Neural cell (in vitro differentiated cells): ENCODE measurements at regions not wholly inside any gene's neighbourhood (a gene's known extent, or its start where the extent isn't known, plus 50 kb on each side); places are given as distances from the start of the nearest gene placed in this dataset.

Experiments used
- H2AFZ ChIP-seq: fragments of 200-600, 300-800 bp; sonication (generic), shearing (Covaris generic); 2 replicates; pipeline ENCODE4 v1.6.0; 2014; ENCODE audit warnings: low read depth, mild to moderate bottlenecking, antibody characterized with exemption, low read length, moderate library complexity
- H3F3A ChIP-seq: fragments of 200-600 bp; shearing (Covaris generic); 2 replicates; pipeline ENCODE4 v1.6.1; 2016; ENCODE audit warnings: mild to moderate bottlenecking, moderate library complexity, mixed read lengths, antibody characterized with exemption, low read length; ENCODE audit not compliant: insufficient read depth, poor library complexity, severe bottlenecking
- H3K27ac ChIP-seq: fragments of 200-600, 300-800 bp; sonication (generic), shearing (Covaris generic); 2 replicates; pipeline ENCODE4 v1.5.1; 2014; ENCODE audit warnings: mild to moderate bottlenecking, low read length, moderate library complexity
- H3K27me3 ChIP-seq: fragments of 300-800, 200-600 bp; sonication (generic), shearing (Covaris generic); 2 replicates; pipeline ENCODE4 v1.6.0; 2014; ENCODE audit warnings: mild to moderate bottlenecking, low read depth, low read length, moderate library complexity; ENCODE audit not compliant: insufficient read depth
- H3K36me3 ChIP-seq: fragments of 300-800, 200-600 bp; sonication (generic), shearing (Covaris generic); 2 replicates; pipeline ENCODE4 v1.5.1; 2014; ENCODE audit warnings: mild to moderate bottlenecking, antibody characterized with exemption, low read length, moderate library complexity; ENCODE audit not compliant: insufficient read depth
- H3K4me2 ChIP-seq: fragments of 300-800, 200-600 bp; sonication (generic), shearing (Covaris generic); 2 replicates; pipeline ENCODE4 v1.6.0; 2014; ENCODE audit warnings: mild to moderate bottlenecking, low read length
- H3K4me3 ChIP-seq: fragments of 300-800, 200-600 bp; sonication (generic), shearing (Covaris generic); 2 replicates; pipeline ENCODE4 v1.5.1; 2014; ENCODE audit warnings: mild to moderate bottlenecking, low read length, moderate library complexity
- H3K79me2 ChIP-seq: fragments of 200-600 bp; shearing (Covaris generic); replicated peaks from 2 replicates; pipeline ENCODE4 v1.6.0; 2014; ENCODE audit warnings: mild to moderate bottlenecking, low read length, moderate library complexity; ENCODE audit not compliant: insufficient read depth
- H3K9ac ChIP-seq: fragments of 300-800, 200-600 bp; sonication (generic), shearing (Covaris generic); 2 replicates; pipeline ENCODE4 v1.6.1; 2016; ENCODE audit warnings: mild to moderate bottlenecking, low read length, mixed read lengths
- H3K9me2 ChIP-seq: fragments of 200-600 bp; shearing (Covaris generic); 2 replicates; pipeline ENCODE4 v1.6.1; 2016; ENCODE audit warnings: mild to moderate bottlenecking, low read length, mixed read lengths; ENCODE audit not compliant: insufficient read depth
- H3K9me3 ChIP-seq: fragments of 200-600, 300-800 bp; sonication (generic), shearing (Covaris generic); 2 replicates; pipeline ENCODE4 v1.6.1; 2016; ENCODE audit warnings: mild to moderate bottlenecking, mixed run types, low read length, moderate library complexity, mixed read lengths
- H4K20me1 ChIP-seq: fragments of 200-600 bp; shearing (Covaris generic); 2 replicates; pipeline ENCODE4 v1.6.1; 2016; ENCODE audit warnings: mild to moderate bottlenecking, mixed run types; ENCODE audit not compliant: insufficient read depth
- CTCF ChIP-seq: fragments of 450-650 bp; IDR thresholded peaks from 2 replicates; pipeline ENCODE4 v1.5.1; 2014; ENCODE audit warnings: antibody characterized with exemption, mild to moderate bottlenecking, moderate library complexity; ENCODE audit not compliant: poor library complexity, severe bottlenecking
- EP300 ChIP-seq: fragments of 450-650 bp; conservative IDR thresholded peaks from 2 replicates; pipeline ENCODE4 v1.6.1; 2014; ENCODE audit warnings: antibody characterized with exemption, mild to moderate bottlenecking, moderate library complexity; ENCODE audit not compliant: poor library complexity, severe bottlenecking
- EZH2 ChIP-seq: fragments of 200-600, 300-800 bp; shearing (Covaris generic), sonication (generic); IDR thresholded peaks from 2 replicates; pipeline ENCODE4 v1.6.1; 2014; ENCODE audit warnings: antibody characterized with exemption, low read length, borderline replicate concordance, mild to moderate bottlenecking; ENCODE audit not compliant: insufficient read depth, poor library complexity, severe bottlenecking
- MXI1 ChIP-seq: fragments of 450-650 bp; conservative IDR thresholded peaks from 2 replicates; pipeline ENCODE4 v1.6.1; 2014; ENCODE audit warnings: antibody characterized with exemption, mild to moderate bottlenecking; ENCODE audit not compliant: poor library complexity, severe bottlenecking
- POLR2AphosphoS5 ChIP-seq: IDR thresholded peaks from 2 replicates; pipeline ENCODE4 v1.6.1; 2012
- RAD21 ChIP-seq: fragments of 450-650 bp; conservative IDR thresholded peaks from 2 replicates; pipeline ENCODE4 v1.6.1; 2014; ENCODE audit warnings: antibody characterized with exemption, mild to moderate bottlenecking, moderate library complexity
- SMC3 ChIP-seq: fragments of 450-650 bp; conservative IDR thresholded peaks from 2 replicates; pipeline ENCODE4 v1.6.1; 2014; ENCODE audit warnings: antibody characterized with exemption, mild to moderate bottlenecking, moderate library complexity; ENCODE audit not compliant: poor library complexity
- TAF1 ChIP-seq: IDR thresholded peaks from 2 replicates; pipeline ENCODE4 v1.6.1; 2012; ENCODE audit warnings: low read depth
- TF ChIP-seq, protein P1 (sequence below): IDR thresholded peaks from 2 replicates; pipeline ENCODE4 v1.6.1; 2012; ENCODE audit warnings: borderline replicate concordance

- Histone ChIP-seq H3K9ac (no peak overlapping the region), H3K4me2 (no peak overlapping the region), H3K9me3 (no peaks in the 10 kb centered on the region), H3K79me2 (no peaks in the 10 kb centered on the region), H3K27me3 (no peaks in the 10 kb centered on the region), H3K36me3 (no peaks in the 10 kb centered on the region), H4K20me1 (no peaks in the 10 kb centered on the region), H3K27ac (no peak overlapping the region), H2AFZ (no peak overlapping the region), H3K9me2 (no peaks in the 10 kb centered on the region), H3K4me3 (no peak overlapping the region), H3F3A (no peaks in the 10 kb centered on the region)
- TF ChIP-seq MXI1 = no peak
- no peak for TF ChIP-seq EP300
- TF ChIP-seq EZH2 = no peak
- TF ChIP-seq CTCF = no peak
- TF ChIP-seq POLR2AphosphoS5 = no peak
- no peak for TF ChIP-seq TAF1
- no peak for TF ChIP-seq RAD21
- TF ChIP-seq, protein P1, sequence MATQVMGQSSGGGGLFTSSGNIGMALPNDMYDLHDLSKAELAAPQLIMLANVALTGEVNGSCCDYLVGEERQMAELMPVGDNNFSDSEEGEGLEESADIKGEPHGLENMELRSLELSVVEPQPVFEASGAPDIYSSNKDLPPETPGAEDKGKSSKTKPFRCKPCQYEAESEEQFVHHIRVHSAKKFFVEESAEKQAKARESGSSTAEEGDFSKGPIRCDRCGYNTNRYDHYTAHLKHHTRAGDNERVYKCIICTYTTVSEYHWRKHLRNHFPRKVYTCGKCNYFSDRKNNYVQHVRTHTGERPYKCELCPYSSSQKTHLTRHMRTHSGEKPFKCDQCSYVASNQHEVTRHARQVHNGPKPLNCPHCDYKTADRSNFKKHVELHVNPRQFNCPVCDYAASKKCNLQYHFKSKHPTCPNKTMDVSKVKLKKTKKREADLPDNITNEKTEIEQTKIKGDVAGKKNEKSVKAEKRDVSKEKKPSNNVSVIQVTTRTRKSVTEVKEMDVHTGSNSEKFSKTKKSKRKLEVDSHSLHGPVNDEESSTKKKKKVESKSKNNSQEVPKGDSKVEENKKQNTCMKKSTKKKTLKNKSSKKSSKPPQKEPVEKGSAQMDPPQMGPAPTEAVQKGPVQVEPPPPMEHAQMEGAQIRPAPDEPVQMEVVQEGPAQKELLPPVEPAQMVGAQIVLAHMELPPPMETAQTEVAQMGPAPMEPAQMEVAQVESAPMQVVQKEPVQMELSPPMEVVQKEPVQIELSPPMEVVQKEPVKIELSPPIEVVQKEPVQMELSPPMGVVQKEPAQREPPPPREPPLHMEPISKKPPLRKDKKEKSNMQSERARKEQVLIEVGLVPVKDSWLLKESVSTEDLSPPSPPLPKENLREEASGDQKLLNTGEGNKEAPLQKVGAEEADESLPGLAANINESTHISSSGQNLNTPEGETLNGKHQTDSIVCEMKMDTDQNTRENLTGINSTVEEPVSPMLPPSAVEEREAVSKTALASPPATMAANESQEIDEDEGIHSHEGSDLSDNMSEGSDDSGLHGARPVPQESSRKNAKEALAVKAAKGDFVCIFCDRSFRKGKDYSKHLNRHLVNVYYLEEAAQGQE = no peak
- no peak for TF ChIP-seq SMC3
Observed at GRCh38 chr13:111044087-111044830, 70.9 kb upstream of the ARHGEF7 start.

- Histone ChIP-seq H3K9me3 (no peaks in the 10 kb centered on the region), H2AFZ (no peak overlapping the region), H3K4me3 (no peak overlapping the region), H4K20me1 (no peaks in the 10 kb centered on the region), H3K4me2 (no peak overlapping the region), H3F3A (no peaks in the 10 kb centered on the region), H3K9ac (no peak overlapping the region), H3K36me3 (no peaks in the 10 kb centered on the region), H3K9me2 (no peaks in the 10 kb centered on the region), H3K27me3 (no peaks in the 10 kb centered on the region), H3K27ac (no peak overlapping the region), H3K79me2 (no peaks in the 10 kb centered on the region)
- TF ChIP-seq EZH2 (no peak), POLR2AphosphoS5 (no peak), CTCF (no peak), RAD21 (no peak), SMC3 (no peak), TAF1 (no peak), MXI1 (no peak), EP300 (no peak)
- TF ChIP-seq, protein P1 = no peak
Observed at GRCh38 chr13:111043575-111043982, 71.5 kb upstream of the ARHGEF7 start.
